ENCODE measurements at regions not wholly inside any gene's neighbourhood (a gene's known extent, or its start where the extent isn't known, plus 50 kb on each side); places are given as distances from the start of the nearest gene placed in this dataset.

- no peaks in the 10 kb centered on the region for H4K20me1 ChIP-seq (ENCODE audit: low read depth, low read length)
- no peak overlapping the region for H3K27ac ChIP-seq (ENCODE audit: low read depth, low read length)
- no peak overlapping the region for H3K4me3 ChIP-seq (ENCODE audit: insufficient read depth, low read length, poor library complexity, severe bottlenecking)
- no peak overlapping the region for H2AFZ ChIP-seq (ENCODE audit: low read depth, low read length, severe bottlenecking)
- no peak overlapping the region for H3K9ac ChIP-seq (ENCODE audit: low read length)
- no peaks in the 10 kb centered on the region for H3K36me3 ChIP-seq (ENCODE audit: low read length)
- no peak for TF ChIP-seq EZH2phosphoT487 (conservative IDR thresholded peaks at IDR 0.05; ENCODE audit: low read length)
- TF ChIP-seq, protein P1, sequence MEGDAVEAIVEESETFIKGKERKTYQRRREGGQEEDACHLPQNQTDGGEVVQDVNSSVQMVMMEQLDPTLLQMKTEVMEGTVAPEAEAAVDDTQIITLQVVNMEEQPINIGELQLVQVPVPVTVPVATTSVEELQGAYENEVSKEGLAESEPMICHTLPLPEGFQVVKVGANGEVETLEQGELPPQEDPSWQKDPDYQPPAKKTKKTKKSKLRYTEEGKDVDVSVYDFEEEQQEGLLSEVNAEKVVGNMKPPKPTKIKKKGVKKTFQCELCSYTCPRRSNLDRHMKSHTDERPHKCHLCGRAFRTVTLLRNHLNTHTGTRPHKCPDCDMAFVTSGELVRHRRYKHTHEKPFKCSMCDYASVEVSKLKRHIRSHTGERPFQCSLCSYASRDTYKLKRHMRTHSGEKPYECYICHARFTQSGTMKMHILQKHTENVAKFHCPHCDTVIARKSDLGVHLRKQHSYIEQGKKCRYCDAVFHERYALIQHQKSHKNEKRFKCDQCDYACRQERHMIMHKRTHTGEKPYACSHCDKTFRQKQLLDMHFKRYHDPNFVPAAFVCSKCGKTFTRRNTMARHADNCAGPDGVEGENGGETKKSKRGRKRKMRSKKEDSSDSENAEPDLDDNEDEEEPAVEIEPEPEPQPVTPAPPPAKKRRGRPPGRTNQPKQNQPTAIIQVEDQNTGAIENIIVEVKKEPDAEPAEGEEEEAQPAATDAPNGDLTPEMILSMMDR (IDR thresholded peaks at IDR 0.05; ENCODE audit: insufficient read depth, low read length, poor library complexity, severe bottlenecking) = no peak
- no peaks in the 10 kb centered on the region for H3K27me3 ChIP-seq (ENCODE audit: low read length)
- H3K9me3 ChIP-seq (ENCODE audit: insufficient read depth, low read length) = no peaks in the 10 kb centered on the region
- H3K4me2 ChIP-seq (ENCODE audit: low read depth, low read length, poor library complexity, severe bottlenecking) = no peak overlapping the region
- H3K9me2 ChIP-seq (replicated peaks; ENCODE audit: insufficient read depth, low read length) = no peaks in the 10 kb centered on the region
- no peaks in the 10 kb centered on the region for H3F3A ChIP-seq (ENCODE audit: insufficient read depth)
- H3K79me2 ChIP-seq (ENCODE audit: insufficient read depth, low read length) = no peaks in the 10 kb centered on the region
These were observed 61.8 kb upstream of the PDX1 start for GRCh38 chr13:27858046-27858445.

GRCh38 chr13:27860743-27861142 is 59.1 kb upstream of the PDX1 start:
- no peak overlapping the region for H3K4me2 ChIP-seq (ENCODE audit: low read depth, low read length, poor library complexity, severe bottlenecking)
- no peaks in the 10 kb centered on the region for H3K9me2 ChIP-seq (replicated peaks; ENCODE audit: insufficient read depth, low read length)
- H3K9ac ChIP-seq (ENCODE audit: low read length) = no peak overlapping the region
- no peak overlapping the region for H3K27ac ChIP-seq (ENCODE audit: low read depth, low read length)
- TF ChIP-seq, protein P1 (IDR thresholded peaks at IDR 0.05; ENCODE audit: insufficient read depth, low read length, poor library complexity, severe bottlenecking) = no peak
- H3F3A ChIP-seq (ENCODE audit: insufficient read depth) = no peaks in the 10 kb centered on the region
- no peaks in the 10 kb centered on the region for H3K9me3 ChIP-seq (ENCODE audit: insufficient read depth, low read length)
- H3K79me2 ChIP-seq (ENCODE audit: insufficient read depth, low read length) = no peaks in the 10 kb centered on the region
- no peaks in the 10 kb centered on the region for H4K20me1 ChIP-seq (ENCODE audit: low read depth, low read length)
- no peak overlapping the region for H2AFZ ChIP-seq (ENCODE audit: low read depth, low read length, severe bottlenecking)
- no peak overlapping the region for H3K4me3 ChIP-seq (ENCODE audit: insufficient read depth, low read length, poor library complexity, severe bottlenecking)
- H3K36me3 ChIP-seq (ENCODE audit: low read length) = no peaks in the 10 kb centered on the region
- H3K27me3 ChIP-seq (ENCODE audit: low read length) = no peaks in the 10 kb centered on the region

GRCh38 chr13:27861165-27861564 is 58.6 kb upstream of the PDX1 start:
- Histone ChIP-seq H3K36me3 (ENCODE audit: low read length) (no peaks in the 10 kb centered on the region), H3K79me2 (ENCODE audit: insufficient read depth, low read length) (no peaks in the 10 kb centered on the region), H4K20me1 (ENCODE audit: low read depth, low read length) (no peaks in the 10 kb centered on the region), H3K4me2 (ENCODE audit: low read depth, low read length, poor library complexity, severe bottlenecking) (no peak overlapping the region), H3K27ac (ENCODE audit: low read depth, low read length) (no peak overlapping the region), H3K9me2 (replicated peaks; ENCODE audit: insufficient read depth, low read length) (no peaks in the 10 kb centered on the region), H3F3A (ENCODE audit: insufficient read depth) (no peaks in the 10 kb centered on the region), H2AFZ (ENCODE audit: low read depth, low read length, severe bottlenecking) (no peak overlapping the region), H3K27me3 (ENCODE audit: low read length) (no peaks in the 10 kb centered on the region), H3K9me3 (ENCODE audit: insufficient read depth, low read length) (no peaks in the 10 kb centered on the region), H3K4me3 (ENCODE audit: insufficient read depth, low read length, poor library complexity, severe bottlenecking) (no peak overlapping the region), H3K9ac (ENCODE audit: low read length) (no peak overlapping the region)
- TF ChIP-seq EZH2phosphoT487 (conservative IDR thresholded peaks at IDR 0.05; ENCODE audit: low read length) = no peak
- TF ChIP-seq, protein P1 (IDR thresholded peaks at IDR 0.05; ENCODE audit: insufficient read depth, low read length, poor library complexity, severe bottlenecking) = no peak
